MCF 10A (cell line): ENCODE measurements at regions not wholly inside any gene's neighbourhood (a gene's known extent, or its start where the extent isn't known, plus 50 kb on each side); places are given as distances from the start of the nearest gene placed in this dataset.

ENCODE experiments used
- BruUV-seq: library from RNA; stranded (reverse); fragments of 400-500 nt; replicated peaks from 2 replicates; lab custom pipeline; 2021; lab: Mats Ljungman, UMichigan
- CTCF ChIA-PET: fragments of 300-600 bp; sonication (Branson Sonifier 250); formaldehyde crosslinking; extraction: SDS; loops from one replicate; lab custom pipeline; 2021; ENCODE audit warnings: antibody characterized with exemption, inconsistent platforms; lab: Yijun Ruan, JAX
- POLR2A ChIA-PET: fragments of 300-600, 350-650 bp; sonication (Branson Sonifier 250); formaldehyde crosslinking; extraction: SDS; loops from one replicate; lab custom pipeline; 2020; ENCODE audit warnings: antibody characterized with exemption, inconsistent platforms; lab: Yijun Ruan, JAX
- DNase-seq: peaks from one replicate; pipeline ENCODE4 v3.0.0-alpha.2; 2018; ENCODE audit not compliant: unreplicated experiment
- H3K27ac Mint-ChIP-seq: one replicate; pipeline ENCODE4 v1.8.0; 2022; ENCODE audit warnings: mild to moderate bottlenecking, low read depth, mixed read lengths; ENCODE audit not compliant: unreplicated experiment
- H3K27me3 Mint-ChIP-seq: one replicate; pipeline ENCODE4 v1.8.0; 2022; ENCODE audit warnings: mixed read lengths; ENCODE audit not compliant: insufficient read depth, unreplicated experiment
- H3K36me3 Mint-ChIP-seq: one replicate; pipeline ENCODE4 v1.8.0; 2022; ENCODE audit warnings: mild to moderate bottlenecking, moderate library complexity, mixed read lengths; ENCODE audit not compliant: insufficient read depth, unreplicated experiment
- H3K4me1 Mint-ChIP-seq: one replicate; pipeline ENCODE4 v1.8.0; 2022; ENCODE audit warnings: mixed read lengths; ENCODE audit not compliant: insufficient read depth, unreplicated experiment
- H3K4me3 Mint-ChIP-seq: one replicate; pipeline ENCODE4 v1.8.0; 2022; ENCODE audit warnings: mild to moderate bottlenecking, moderate library complexity, mixed read lengths; ENCODE audit not compliant: unreplicated experiment
- H3K9me3 Mint-ChIP-seq: one replicate; pipeline ENCODE4 v1.8.0; 2022; ENCODE audit warnings: mixed read lengths; ENCODE audit not compliant: unreplicated experiment
- CTCF ChIP-seq: fragments of 200-600 bp; IDR thresholded peaks from one replicate; pipeline ENCODE4 v1.8.0; 2022; ENCODE audit warnings: antibody characterized with exemption, mild to moderate bottlenecking; ENCODE audit not compliant: unreplicated experiment
- intact Hi-C: fragments of 100-400 bp; cut with micrococcal nuclease; formaldehyde crosslinking; loops from 2 replicates; pipeline ENCODE4 v1.14.1; 2022

GRCh38 chr14:44372807-44373489 lies 134.1 kb downstream of the FSCB start:
- DNase-seq: no peak
- intact Hi-C loops: no loop called here
- no peak for TF ChIP-seq CTCF
- Mint-ChIP-seq H3K4me3 (no peak overlapping the region), H3K27ac (no peak overlapping the region), H3K9me3 (peaks cover 9% of the 10 kb centered on the region), H3K27me3 (no peaks in the 10 kb centered on the region), H3K36me3 (no peaks in the 10 kb centered on the region), H3K4me1 (no peaks in the 10 kb centered on the region)
- POLR2A ChIA-PET: no interaction called here
- no TSS peak for BruUV-seq
- CTCF ChIA-PET: no interaction called here

GRCh38 chr14:44372231-44372630 lies 134.9 kb downstream of the FSCB start:
- intact Hi-C loops: no loop called here
- no peak for DNase-seq
- Mint-ChIP-seq H3K27ac (no peak overlapping the region), H3K36me3 (no peaks in the 10 kb centered on the region), H3K27me3 (no peaks in the 10 kb centered on the region), H3K9me3 (peaks cover 2% of the 10 kb centered on the region), H3K4me1 (no peaks in the 10 kb centered on the region), H3K4me3 (no peak overlapping the region)
- ChIA-PET POLR2A (interaction anchor here (0.6 kb wide), 1 partner anchor 11 kb away, joined by 3 read pairs; no protein-coding TSS in a partner anchor), CTCF (interaction anchor here (0.6 kb wide), 1 partner anchor 259 kb away, joined by 3 read pairs; no protein-coding TSS in a partner anchor)
- BruUV-seq: no TSS peak
- no peak for TF ChIP-seq CTCF

GRCh38 chr14:44370727-44371126 lies 136.4 kb downstream of the FSCB start:
- no peak for TF ChIP-seq CTCF
- no TSS peak for BruUV-seq
- Mint-ChIP-seq H3K4me3 (no peak overlapping the region), H3K4me1 (no peaks in the 10 kb centered on the region), H3K9me3 (no peaks in the 10 kb centered on the region), H3K27me3 (no peaks in the 10 kb centered on the region), H3K27ac (no peak overlapping the region), H3K36me3 (no peaks in the 10 kb centered on the region)
- DNase-seq: no peak
- ChIA-PET CTCF (interaction anchor here (0.6 to 1.2 kb wide), 2 partner anchors 10 to 50 kb away, joined by 3 to 4 read pairs; no protein-coding TSS in a partner anchor), POLR2A (no interaction called here)
- intact Hi-C loops: no loop called here

GRCh38 chr14:44369401-44370123 lies 137.5 kb downstream of the FSCB start:
- Mint-ChIP-seq H3K27ac (no peak overlapping the region), H3K9me3 (no peaks in the 10 kb centered on the region), H3K36me3 (no peaks in the 10 kb centered on the region), H3K27me3 (no peaks in the 10 kb centered on the region), H3K4me3 (no peak overlapping the region), H3K4me1 (no peaks in the 10 kb centered on the region)
- ChIA-PET POLR2A (no interaction called here), CTCF (interaction anchor here (0.6 kb wide), 1 partner anchor 145 kb away, joined by 3 read pairs; no protein-coding TSS in a partner anchor)
- no TSS peak for BruUV-seq
- no peak for DNase-seq
- intact Hi-C loops: no loop called here
- no peak for TF ChIP-seq CTCF
